GM23338 (cell line): ENCODE measurements at regions not wholly inside any gene's neighbourhood (a gene's known extent, or its start where the extent isn't known, plus 50 kb on each side); places are given as distances from the start of the nearest gene placed in this dataset.

Experiments used
- ATAC-seq: fragments of 200-7000 bp; cut with Tn5 transposase; 3 replicates; pipeline ENCODE4 v1.9.1; 2020
- DNase-seq: peaks from one replicate; pipeline ENCODE4 v3.0.0-alpha.2; 2015; ENCODE audit warnings: low spot score
- H2AFZ ChIP-seq: fragments of 200-600 bp; sonication (generic); 2 replicates; pipeline ENCODE4 v1.8.0; 2016; ENCODE audit warnings: antibody characterized with exemption, mild to moderate bottlenecking, moderate library complexity
- H3F3A ChIP-seq: fragments of 200-600 bp; sonication (generic); replicated peaks from 2 replicates; pipeline ENCODE4 v1.8.0; 2017; ENCODE audit warnings: antibody characterized with exemption, mixed run types, low read depth
- H3K27ac ChIP-seq: fragments of 200-600 bp; sonication (generic); 2 replicates; pipeline ENCODE4 v1.6.1; 2016; ENCODE audit warnings: low read depth
- H3K27me3 ChIP-seq: fragments of 200-600 bp; sonication (generic); 2 replicates; pipeline ENCODE4 v1.8.0; 2016; ENCODE audit warnings: mild to moderate bottlenecking, mixed run types, moderate library complexity; ENCODE audit not compliant: insufficient read depth
- H3K36me3 ChIP-seq: fragments of 200-600 bp; sonication (generic); 2 replicates; pipeline ENCODE4 v1.8.0; 2016; ENCODE audit warnings: mild to moderate bottlenecking; ENCODE audit not compliant: insufficient read depth
- H3K4me1 ChIP-seq: fragments of 200-600 bp; sonication (generic); 2 replicates; pipeline ENCODE4 v1.8.0; 2016; ENCODE audit warnings: mild to moderate bottlenecking, moderate library complexity; ENCODE audit not compliant: insufficient read depth
- H3K4me2 ChIP-seq: fragments of 200-600 bp; sonication (generic); 2 replicates; pipeline ENCODE4 v1.7.1; 2017; ENCODE audit warnings: mixed run types
- H3K4me3 ChIP-seq: fragments of 200-600 bp; sonication (generic); 2 replicates; pipeline ENCODE4 v1.6.1; 2016; ENCODE audit warnings: mixed run types
- H3K79me2 ChIP-seq: fragments of 200-600 bp; sonication (generic); replicated peaks from 2 replicates; pipeline ENCODE4 v1.8.0; 2017; ENCODE audit warnings: mild to moderate bottlenecking; ENCODE audit not compliant: insufficient read depth
- H3K9me2 ChIP-seq: fragments of 200-600 bp; sonication (generic); 2 replicates; pipeline ENCODE4 v1.8.0; 2017; ENCODE audit not compliant: insufficient read depth
- H4K20me1 ChIP-seq: fragments of 200-600 bp; sonication (generic); replicated peaks from 2 replicates; pipeline ENCODE4 v1.8.0; 2017; ENCODE audit warnings: mild to moderate bottlenecking; ENCODE audit not compliant: insufficient read depth
- H3K27ac Mint-ChIP-seq: 2 replicates; pipeline ENCODE4 v1.8.0; 2020; ENCODE audit warnings: inconsistent platforms, mild to moderate bottlenecking, moderate library complexity, mixed read lengths
- H3K27me3 Mint-ChIP-seq: 3 replicates; pipeline ENCODE4 v1.8.0; 2022; ENCODE audit warnings: low read depth, mild to moderate bottlenecking, moderate library complexity, mixed read lengths, inconsistent platforms; ENCODE audit not compliant: insufficient read depth, poor library complexity
- H3K36me3 Mint-ChIP-seq: 3 replicates; pipeline ENCODE4 v1.8.0; 2021; ENCODE audit warnings: low read depth, mild to moderate bottlenecking, inconsistent platforms, moderate library complexity, mixed read lengths
- H3K4me1 Mint-ChIP-seq: 3 replicates; pipeline ENCODE4 v1.8.0; 2020; ENCODE audit warnings: mild to moderate bottlenecking, inconsistent platforms, mixed read lengths
- H3K4me3 Mint-ChIP-seq: 3 replicates; pipeline ENCODE4 v1.8.0; 2021; ENCODE audit warnings: moderate library complexity, mild to moderate bottlenecking, inconsistent platforms, mixed read lengths
- H3K9me3 Mint-ChIP-seq: 3 replicates; pipeline ENCODE4 v1.8.0; 2020; ENCODE audit warnings: moderate library complexity, mild to moderate bottlenecking, inconsistent platforms, mixed read lengths
- CREB1 ChIP-seq: fragments of 250-450 bp; sonication (Bioruptor Pico); IDR thresholded peaks from 2 replicates; pipeline ENCODE4 v1.5.0; 2020; ENCODE audit warnings: low read depth, mild to moderate bottlenecking, moderate library complexity
- ETS1 ChIP-seq: IDR thresholded peaks from 2 replicates; pipeline ENCODE4 v1.6.1; 2016; ENCODE audit warnings: antibody characterized with exemption
- EZH2 ChIP-seq: fragments of 200-600 bp; sonication (generic); IDR thresholded peaks from one replicate; pipeline ENCODE4 v1.8.0; 2017; ENCODE audit warnings: antibody characterized with exemption, mild to moderate bottlenecking, low read depth; ENCODE audit not compliant: unreplicated experiment
- EZH2phosphoT487 ChIP-seq: fragments of 200-600 bp; sonication (generic); IDR thresholded peaks from one replicate; pipeline ENCODE4 v1.8.1; 2018; ENCODE audit warnings: antibody characterized with exemption; ENCODE audit not compliant: unreplicated experiment
- JUNB ChIP-seq: IDR thresholded peaks from one replicate; pipeline ENCODE4 v1.6.1; 2016; ENCODE audit warnings: antibody characterized with exemption; ENCODE audit not compliant: unreplicated experiment
- NANOG ChIP-seq: IDR thresholded peaks from 2 replicates; pipeline ENCODE4 v1.6.1; 2016; ENCODE audit warnings: antibody characterized with exemption, borderline replicate concordance
- POLR2AphosphoS5 ChIP-seq: IDR thresholded peaks from 2 replicates; pipeline ENCODE4 v1.6.1; 2016; ENCODE audit warnings: antibody characterized with exemption, low read depth
- STAT1 ChIP-seq: IDR thresholded peaks from one replicate; pipeline ENCODE4 v1.6.1; 2016; ENCODE audit warnings: antibody characterized with exemption; ENCODE audit not compliant: unreplicated experiment
- ZNF114 ChIP-seq: fragments of 250-450 bp; sonication (Bioruptor Pico); IDR thresholded peaks from 2 replicates; pipeline ENCODE4 v1.5.0; 2020; ENCODE audit warnings: mild to moderate bottlenecking, moderate library complexity
- ZNF331 ChIP-seq: fragments of 250-450 bp; sonication (Bioruptor Pico); IDR thresholded peaks from 2 replicates; pipeline ENCODE4 v1.5.0; 2020; ENCODE audit warnings: low read depth, mild to moderate bottlenecking, moderate library complexity
- ZNF462 ChIP-seq: fragments of 250-450 bp; sonication (Bioruptor Pico); IDR thresholded peaks from 2 replicates; pipeline ENCODE4 v1.5.0; 2020; ENCODE audit warnings: mild to moderate bottlenecking, moderate library complexity
- TF ChIP-seq, protein P1 (sequence below), 2 experiments: fragments of 200-600 bp in 1 of 2; sonication (generic) in 1 of 2; conservative IDR thresholded peaks; 2 replicates each; pipeline versions ENCODE4 v1.5.1 to v1.6.1; 2016 to 2017; ENCODE audit warnings: antibody characterized with exemption in 2 of 2, low read depth in 2 of 2, mild to moderate bottlenecking in 2 of 2, moderate library complexity in 1 of 2
- TF ChIP-seq, protein P2 (sequence below): IDR thresholded peaks from one replicate; pipeline ENCODE4 v1.6.1; 2018; ENCODE audit warnings: antibody characterized with exemption; ENCODE audit not compliant: unreplicated experiment

DNA sequence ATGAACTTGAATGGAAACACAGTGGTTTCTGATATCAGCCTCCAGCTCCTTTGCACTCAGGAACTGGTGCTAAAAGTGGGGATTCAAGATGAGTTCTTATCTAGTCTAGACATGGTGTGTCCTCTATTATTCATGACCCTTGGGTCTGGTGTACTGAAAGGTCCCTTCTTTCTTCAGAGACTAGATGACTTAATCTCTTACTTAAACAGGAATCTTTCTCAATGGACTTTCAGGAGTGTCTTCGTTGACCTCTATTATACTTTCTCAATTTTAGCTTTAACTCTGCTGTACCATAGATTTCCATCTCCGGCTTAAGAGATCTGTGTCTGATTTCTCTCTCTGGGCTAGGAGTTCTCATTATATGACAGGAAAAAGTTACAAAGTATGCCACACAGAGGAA lies 83.5 kb upstream of the INHBA start:
- H3K9me3 Mint-ChIP-seq = no peaks in the 10 kb centered on the region
- Histone ChIP-seq H3K9me2 (0 out of 2 replicates have a peak, but pooled peaks cover 6% of the 10 kb centered on the region), H3K27ac (no peak overlapping the region), H3K4me1 (no peaks in the 10 kb centered on the region), H4K20me1 (no peaks in the 10 kb centered on the region), H3K4me3 (no peak overlapping the region), H3K27me3 (no peaks in the 10 kb centered on the region), H3K4me2 (no peak overlapping the region), H3K79me2 (no peaks in the 10 kb centered on the region), H2AFZ (no peak overlapping the region), H3K36me3 (no peaks in the 10 kb centered on the region), H3F3A (no peaks in the 10 kb centered on the region)
- DNase-seq (no peak), ATAC-seq (no peak)
- TF ChIP-seq ZNF331 (CRISPR knock-in tag) = no peak
- no peak for TF ChIP-seq NANOG
- TF ChIP-seq POLR2AphosphoS5 = no peak
- no peak for TF ChIP-seq JUNB
- TF ChIP-seq, protein P1, sequence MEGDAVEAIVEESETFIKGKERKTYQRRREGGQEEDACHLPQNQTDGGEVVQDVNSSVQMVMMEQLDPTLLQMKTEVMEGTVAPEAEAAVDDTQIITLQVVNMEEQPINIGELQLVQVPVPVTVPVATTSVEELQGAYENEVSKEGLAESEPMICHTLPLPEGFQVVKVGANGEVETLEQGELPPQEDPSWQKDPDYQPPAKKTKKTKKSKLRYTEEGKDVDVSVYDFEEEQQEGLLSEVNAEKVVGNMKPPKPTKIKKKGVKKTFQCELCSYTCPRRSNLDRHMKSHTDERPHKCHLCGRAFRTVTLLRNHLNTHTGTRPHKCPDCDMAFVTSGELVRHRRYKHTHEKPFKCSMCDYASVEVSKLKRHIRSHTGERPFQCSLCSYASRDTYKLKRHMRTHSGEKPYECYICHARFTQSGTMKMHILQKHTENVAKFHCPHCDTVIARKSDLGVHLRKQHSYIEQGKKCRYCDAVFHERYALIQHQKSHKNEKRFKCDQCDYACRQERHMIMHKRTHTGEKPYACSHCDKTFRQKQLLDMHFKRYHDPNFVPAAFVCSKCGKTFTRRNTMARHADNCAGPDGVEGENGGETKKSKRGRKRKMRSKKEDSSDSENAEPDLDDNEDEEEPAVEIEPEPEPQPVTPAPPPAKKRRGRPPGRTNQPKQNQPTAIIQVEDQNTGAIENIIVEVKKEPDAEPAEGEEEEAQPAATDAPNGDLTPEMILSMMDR (conservative IDR thresholded peaks at IDR 0.05; ENCODE audit: low read depth in 2 of 2) = no peak
- no peak for TF ChIP-seq ETS1
- TF ChIP-seq, protein P2, sequence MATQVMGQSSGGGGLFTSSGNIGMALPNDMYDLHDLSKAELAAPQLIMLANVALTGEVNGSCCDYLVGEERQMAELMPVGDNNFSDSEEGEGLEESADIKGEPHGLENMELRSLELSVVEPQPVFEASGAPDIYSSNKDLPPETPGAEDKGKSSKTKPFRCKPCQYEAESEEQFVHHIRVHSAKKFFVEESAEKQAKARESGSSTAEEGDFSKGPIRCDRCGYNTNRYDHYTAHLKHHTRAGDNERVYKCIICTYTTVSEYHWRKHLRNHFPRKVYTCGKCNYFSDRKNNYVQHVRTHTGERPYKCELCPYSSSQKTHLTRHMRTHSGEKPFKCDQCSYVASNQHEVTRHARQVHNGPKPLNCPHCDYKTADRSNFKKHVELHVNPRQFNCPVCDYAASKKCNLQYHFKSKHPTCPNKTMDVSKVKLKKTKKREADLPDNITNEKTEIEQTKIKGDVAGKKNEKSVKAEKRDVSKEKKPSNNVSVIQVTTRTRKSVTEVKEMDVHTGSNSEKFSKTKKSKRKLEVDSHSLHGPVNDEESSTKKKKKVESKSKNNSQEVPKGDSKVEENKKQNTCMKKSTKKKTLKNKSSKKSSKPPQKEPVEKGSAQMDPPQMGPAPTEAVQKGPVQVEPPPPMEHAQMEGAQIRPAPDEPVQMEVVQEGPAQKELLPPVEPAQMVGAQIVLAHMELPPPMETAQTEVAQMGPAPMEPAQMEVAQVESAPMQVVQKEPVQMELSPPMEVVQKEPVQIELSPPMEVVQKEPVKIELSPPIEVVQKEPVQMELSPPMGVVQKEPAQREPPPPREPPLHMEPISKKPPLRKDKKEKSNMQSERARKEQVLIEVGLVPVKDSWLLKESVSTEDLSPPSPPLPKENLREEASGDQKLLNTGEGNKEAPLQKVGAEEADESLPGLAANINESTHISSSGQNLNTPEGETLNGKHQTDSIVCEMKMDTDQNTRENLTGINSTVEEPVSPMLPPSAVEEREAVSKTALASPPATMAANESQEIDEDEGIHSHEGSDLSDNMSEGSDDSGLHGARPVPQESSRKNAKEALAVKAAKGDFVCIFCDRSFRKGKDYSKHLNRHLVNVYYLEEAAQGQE = no peak
- TF ChIP-seq STAT1 = no peak
- no peak for TF ChIP-seq EZH2phosphoT487
- no peak for TF ChIP-seq ZNF114 (CRISPR knock-in tag)
- no peak for TF ChIP-seq ZNF462 (CRISPR knock-in tag)
- no peak for TF ChIP-seq EZH2
- no peak for TF ChIP-seq CREB1 (CRISPR knock-in tag)
- no peak overlapping the region for H3K27ac Mint-ChIP-seq
- H3K4me1 Mint-ChIP-seq = no peaks in the 10 kb centered on the region
- H3K4me3 Mint-ChIP-seq = no peak overlapping the region
- H3K27me3 Mint-ChIP-seq = no peaks in the 10 kb centered on the region
- H3K36me3 Mint-ChIP-seq = no peaks in the 10 kb centered on the region
